GM19463 (cell line): ENCODE measurements at regions not wholly inside any gene's neighbourhood (a gene's known extent, or its start where the extent isn't known, plus 50 kb on each side); places are given as distances from the start of the nearest gene placed in this dataset.

Source experiments
- ATAC-seq: cut with Tn5 transposase; IDR thresholded peaks from one replicate; pipeline ENCODE4 v1.9.1; 2021; ENCODE audit warnings: mild to moderate bottlenecking, moderate library complexity; ENCODE audit not compliant: unreplicated experiment

DNA sequence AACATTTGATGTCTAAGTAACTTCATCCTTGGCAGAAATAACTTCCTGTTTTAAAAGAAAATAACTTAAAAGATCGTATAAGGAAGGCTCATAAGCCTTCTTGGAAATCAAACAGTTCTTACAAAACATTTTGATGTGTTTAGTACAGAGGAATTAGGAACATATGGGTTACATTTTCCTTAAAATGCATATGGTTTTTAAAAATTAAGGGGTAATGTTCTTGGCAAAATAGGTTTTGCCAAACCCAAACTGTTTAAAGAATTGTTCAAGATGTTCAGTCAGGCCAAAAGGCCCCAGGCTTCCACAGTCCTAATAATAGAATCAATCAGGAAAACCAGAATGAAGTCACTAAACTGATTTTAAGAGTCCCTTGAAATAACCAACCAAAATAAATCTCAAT lies 142.7 kb upstream of the SLC35B3 start:
- ATAC-seq: no peak

DNA sequence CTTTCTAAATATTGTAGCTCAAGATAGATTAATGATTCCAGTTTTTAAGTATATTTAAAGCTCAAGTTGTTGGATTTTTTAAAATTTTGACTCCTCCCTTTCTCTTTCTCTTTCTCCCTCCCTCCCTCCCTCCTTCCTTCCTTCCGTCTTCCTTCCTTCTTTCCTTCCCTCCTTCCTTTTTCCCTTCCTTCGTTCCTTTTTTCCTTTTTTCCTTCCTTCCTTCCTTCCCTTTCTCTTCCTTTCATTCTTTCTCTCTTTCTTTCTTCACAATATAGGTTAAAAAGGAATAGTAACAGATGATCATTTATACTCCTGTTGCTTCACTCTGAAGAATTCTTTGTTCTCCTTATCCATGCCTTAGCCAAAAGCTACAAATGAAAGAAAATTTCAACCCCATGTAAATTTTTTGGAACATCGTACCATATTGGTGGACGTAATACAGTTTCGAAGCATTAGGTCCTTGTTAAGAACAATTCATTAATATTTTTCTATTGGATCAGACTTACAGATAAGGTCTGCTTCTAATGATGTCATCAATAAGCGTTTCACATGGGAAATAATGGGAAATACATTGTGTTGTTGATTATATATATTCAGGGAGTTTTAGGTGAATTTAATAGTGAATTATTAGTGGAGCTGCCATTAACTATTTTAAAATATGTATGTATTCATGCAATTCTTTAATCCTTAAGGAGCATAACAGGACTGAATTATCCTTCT lies 139.6 kb upstream of the SLC35B3 start:
- no peak for ATAC-seq

DNA sequence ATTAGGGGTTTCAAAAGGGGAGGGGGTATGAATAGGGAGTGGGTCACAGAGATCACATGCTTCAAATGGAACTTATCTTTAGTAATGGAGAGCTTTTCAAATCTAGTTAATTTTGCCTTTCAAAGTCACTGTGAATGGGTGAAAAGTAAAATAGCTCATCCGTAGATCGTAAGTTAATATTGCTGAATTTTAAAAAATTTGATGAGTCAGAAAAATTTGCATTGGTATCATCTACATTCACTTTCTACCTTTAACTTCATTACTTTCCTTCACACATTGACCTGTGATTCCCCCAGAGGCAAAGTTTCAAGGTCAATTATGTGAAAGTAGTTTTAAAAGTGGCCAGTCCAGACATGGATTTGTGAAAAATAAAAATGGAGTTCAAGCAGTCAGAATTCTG lies 139.0 kb upstream of the SLC35B3 start:
- ATAC-seq: no peak

DNA sequence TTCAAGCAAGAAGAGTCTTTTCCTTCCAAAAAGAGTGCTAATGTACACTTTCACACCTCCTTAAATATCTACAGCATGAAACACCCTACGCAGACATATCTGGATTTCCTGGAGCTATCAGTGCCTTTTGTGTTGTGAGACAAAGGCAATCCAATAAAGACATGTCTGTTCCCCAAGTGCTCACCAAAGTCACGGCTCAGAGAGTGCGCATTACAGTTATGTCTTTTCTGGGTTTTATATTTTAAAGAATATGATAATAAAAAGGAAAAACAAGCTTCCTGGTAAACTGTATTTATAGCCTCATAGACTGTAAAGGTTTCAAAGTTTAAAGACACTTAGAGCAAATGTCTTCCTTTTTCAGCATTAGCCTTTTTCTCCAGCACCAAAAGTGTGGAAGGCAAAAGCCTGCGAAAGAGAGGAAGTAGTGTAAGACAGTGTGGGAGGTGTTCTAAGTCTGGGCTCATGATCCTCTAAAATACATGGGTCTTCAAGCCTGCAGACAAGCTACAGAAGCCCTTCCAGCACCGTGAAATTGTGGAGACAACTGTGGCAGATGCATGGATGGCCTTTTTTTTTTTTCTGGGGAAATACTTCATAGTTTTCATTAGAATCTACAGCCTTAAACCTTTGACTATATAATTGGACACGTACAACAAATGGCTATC lies 135.0 kb upstream of the SLC35B3 start:
- no peak for ATAC-seq

DNA sequence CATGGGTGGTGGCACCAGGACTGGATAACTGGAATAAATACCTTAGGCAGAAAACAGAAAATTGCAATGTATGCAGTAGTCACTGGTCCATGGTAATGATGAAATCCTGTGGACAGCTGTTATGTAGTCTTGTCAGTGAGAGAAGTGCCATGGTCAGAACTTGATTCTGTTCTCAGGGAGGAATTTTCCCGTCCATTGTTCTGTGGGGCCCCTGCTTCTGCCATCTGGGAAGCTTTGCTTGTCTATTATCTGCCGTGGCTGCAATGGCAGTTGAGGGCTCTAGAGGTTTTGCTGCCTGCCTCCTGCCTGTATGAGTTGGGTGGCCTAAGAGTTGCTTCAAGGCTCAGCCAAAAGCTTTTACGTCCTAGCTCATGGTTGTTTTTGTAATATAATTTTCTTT lies 126.8 kb upstream of the SLC35B3 start:
- no peak for ATAC-seq

DNA sequence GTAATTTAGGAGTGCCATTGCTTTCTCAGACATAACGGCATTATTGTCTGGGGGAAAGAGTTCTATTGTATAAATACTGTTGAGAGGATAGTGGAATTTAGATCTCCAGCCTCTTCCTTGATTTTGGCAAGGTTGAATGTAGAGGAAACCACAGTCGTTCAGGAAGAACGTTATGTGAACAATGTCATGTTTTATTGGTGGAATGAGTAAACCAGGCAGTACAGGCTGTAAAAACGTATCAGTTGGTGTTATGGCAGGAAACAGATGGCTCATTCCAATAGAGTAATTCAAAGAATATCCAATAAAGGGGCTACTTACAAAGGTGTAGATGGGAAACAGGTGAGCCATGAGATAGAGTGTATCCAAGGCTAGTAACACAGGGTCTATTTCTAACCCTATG lies 123.6 kb upstream of the SLC35B3 start:
- ATAC-seq: no peak

DNA sequence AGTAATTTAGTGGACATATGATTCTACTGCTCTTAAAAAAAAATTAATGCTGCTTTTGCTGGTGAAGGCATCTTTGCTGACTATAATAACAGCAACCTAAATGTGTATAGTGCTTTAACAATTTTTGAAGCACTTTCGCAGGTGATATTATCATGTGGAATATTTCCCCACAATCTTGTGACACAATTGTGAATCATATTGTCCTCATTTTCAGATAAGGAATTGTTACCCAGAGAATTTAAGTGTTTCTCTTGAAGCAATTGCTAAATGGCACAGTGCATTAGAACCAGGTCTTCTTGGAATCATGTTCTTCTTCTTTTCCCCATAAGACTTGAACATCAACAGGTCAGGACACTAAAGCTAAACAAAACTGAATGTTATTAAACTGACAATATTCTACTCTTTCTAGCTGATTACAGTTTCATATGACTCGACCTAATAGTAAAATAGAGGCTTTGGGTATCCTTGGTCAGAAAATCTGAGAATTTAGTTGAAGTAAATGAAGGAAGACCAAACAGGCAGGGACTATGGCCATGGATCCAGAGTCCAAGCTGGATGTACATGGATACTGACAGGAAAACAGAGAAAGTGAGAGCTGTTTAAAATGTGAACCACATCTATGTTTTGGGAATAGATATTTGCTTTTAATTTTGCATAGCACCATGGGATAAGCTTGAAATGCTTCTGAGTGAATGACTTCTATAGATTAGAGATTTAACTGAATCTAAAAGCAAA lies 121.8 kb upstream of the SLC35B3 start:
- no peak for ATAC-seq

DNA sequence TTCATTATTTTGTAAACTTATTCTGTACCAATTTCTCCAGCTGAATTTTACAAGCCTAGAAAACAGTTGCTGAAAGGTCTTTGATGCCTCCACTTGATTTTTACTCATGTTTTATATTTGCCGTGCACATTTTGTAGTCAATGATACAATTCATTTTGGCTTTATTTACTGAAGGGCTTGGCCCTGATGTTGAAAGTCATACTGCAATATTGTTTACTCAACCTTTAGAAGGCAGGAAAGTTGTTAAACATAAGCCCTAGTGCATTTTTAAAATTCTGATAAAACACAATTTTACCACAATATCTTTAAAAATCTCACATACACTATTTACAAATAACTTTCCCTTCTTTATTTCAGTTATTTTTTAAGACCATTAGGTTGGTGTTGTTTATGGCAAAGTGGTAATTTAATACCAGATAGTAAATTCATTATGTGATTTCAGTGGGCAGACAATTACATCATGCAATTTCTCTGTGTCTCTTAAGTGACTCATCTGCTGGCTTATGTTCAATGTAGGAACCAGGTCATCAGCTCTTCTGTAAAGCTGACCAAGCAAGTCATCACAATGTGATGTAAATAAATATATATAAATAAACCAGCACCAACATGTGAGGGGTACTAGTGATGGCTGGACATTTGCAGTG lies 121.1 kb upstream of the SLC35B3 start:
- no peak for ATAC-seq

DNA sequence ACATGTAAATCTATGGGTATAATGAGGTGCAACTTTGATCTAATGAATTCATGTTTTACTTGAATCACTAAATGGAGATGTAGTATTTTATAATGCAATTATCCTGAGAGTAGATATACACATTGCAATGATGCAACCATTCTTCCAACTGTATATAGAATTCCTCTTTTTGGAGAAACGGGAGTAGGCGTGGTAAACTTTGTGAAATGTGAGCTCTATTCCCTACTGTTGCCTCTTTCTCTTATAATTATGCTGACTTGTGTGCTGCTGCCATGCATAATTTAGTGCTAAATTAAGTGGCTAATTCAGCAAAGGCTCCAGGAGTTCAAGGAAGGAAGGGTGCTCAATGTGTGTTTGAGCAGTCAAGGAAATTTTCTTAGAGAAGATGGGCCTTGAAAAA lies 116.6 kb upstream of the SLC35B3 start:
- ATAC-seq: no peak

DNA sequence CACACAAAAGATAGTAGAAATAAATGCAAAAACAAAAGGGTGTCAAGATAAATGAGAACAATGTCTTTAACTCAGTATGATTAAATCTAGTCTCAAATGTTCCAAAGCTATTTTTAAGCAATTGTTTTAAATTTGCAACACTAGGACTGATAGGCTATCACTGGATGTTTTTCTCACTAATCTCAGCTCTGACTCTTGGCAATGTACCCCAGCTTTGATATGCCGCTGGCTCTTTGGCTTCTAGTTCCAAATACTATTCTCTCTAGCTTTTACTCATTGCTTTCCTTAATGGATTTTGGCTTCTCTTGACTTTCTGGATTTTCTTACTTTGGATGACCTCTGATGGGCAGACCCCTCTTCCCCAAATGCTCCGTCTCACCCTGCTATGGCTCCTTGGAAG lies 116.0 kb upstream of the SLC35B3 start:
- no peak for ATAC-seq

DNA sequence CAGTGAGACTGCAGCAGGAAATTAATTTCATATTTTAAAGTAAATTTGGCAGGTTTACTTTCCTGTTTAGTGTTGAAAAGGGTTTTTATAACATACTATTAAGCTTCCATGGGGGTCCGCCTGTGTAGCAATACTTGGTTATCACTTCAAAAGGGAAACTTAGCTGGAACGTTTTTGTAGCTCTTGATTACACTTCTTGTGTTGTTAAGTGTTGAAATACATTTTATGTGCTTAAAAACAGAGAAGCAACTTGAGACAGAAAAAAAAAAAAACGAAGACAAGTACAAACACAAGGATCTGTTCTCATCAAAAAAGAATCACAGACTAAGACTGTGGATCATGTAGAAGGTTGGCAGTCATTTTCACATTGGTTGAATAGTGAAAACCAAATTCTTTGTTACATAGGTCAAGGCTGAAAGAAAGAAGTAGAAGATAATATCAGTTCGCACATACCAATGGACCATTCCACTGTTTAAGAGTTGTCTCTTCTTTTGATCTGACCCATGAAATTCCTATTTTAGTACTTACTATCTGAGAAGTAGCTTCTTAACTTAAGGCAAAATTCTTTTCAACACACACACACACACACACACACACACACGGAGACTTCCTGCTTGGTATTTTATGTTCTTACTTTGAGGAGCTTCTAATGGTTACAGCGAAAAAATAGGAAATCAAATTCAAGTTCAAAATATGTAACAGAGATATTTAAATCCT lies 113.9 kb upstream of the SLC35B3 start:
- ATAC-seq: no peak

DNA sequence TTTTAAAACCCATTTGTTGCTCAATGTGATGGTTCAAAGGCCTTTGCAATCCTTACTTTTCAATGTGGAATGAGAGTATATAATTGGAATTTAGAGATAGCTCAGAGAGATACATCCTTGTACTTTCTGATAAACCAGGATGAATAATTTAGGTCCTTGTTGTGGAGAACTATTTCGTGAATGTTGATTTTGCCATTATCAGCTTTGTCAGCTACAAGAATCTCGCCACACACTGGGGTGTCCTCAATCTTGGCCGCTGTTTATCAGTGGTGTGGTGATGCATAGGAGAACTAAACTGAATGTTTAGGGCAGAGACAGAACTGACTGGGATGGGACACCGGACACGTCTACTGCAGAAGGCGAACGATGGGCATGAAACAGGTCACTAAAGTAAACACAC lies 111.2 kb upstream of the SLC35B3 start:
- no peak for ATAC-seq

DNA sequence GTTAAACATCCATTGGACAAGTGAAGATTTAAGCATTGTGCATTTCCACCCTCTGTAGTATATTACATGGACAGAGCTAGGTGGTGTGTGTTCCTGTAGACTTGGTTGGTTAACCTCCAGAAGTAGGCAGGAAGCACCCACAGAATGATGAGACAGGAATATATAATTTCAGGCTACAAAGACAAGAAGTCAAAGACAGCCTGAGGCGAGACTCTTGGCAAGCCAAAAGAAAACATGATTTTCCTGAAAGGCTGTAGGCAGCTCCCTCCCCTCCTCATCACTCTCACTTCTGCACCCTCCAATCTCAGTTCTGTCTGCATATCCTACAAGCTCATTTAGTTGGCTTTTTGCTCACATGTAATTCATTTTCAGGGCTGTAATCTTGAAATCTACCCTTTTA lies 110.0 kb upstream of the SLC35B3 start:
- no peak for ATAC-seq

DNA sequence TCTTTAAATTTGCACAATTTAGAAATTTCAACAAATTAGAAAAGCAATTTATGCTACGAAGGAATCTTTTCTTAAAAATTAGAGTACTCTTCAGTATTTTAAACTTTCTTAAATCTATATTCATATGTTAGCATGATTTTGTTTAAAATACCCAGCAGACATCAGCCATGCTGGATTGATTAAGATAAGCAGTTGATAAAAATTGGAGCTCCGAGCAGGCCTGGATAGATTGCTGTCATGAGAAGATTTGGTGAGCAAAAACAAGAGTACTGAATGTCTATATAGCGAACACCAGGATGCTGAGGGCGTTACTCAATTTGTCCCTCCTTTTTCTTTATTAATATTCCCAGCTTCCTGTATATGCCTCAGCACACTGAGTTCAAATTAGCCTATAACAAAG lies 108.4 kb upstream of the SLC35B3 start:
- ATAC-seq: no peak

DNA sequence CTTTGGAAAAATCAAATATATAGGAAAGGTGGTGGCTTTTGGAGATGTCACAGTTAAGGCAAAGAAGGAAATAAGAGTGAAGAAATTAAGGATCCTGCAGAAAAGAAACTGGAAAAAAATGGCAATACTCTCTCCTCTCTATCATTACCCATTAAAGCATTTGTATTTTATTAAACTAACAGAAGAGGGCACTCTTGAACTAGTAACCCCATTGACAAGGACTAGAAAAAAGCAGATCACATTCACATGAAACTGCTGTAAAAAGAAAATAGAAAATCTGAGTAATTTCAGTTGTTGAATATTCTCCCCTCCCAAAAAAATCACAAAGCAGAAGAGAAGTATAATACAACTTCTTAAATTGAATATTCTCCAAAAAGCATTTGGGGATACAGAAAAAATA lies 104.1 kb upstream of the SLC35B3 start:
- no peak for ATAC-seq

DNA sequence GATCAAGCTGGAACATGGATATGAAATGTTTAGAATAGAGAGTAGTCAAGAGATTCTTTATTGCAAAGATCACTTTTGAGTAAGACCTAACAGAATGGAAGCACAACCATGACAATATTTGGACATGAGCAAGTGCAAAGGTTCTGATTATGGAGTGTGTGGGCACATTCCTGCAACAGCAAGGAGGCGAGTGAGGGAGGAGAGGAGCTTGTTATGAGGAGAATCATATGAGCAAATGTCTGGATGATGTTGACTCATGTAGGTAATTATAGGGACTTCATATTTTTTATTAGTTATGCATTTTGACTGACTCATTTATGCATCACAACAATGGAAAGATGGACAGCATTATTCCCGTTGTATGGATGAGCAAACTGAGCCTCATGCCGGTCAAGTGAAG lies 100.8 kb upstream of the SLC35B3 start:
- no peak for ATAC-seq

DNA sequence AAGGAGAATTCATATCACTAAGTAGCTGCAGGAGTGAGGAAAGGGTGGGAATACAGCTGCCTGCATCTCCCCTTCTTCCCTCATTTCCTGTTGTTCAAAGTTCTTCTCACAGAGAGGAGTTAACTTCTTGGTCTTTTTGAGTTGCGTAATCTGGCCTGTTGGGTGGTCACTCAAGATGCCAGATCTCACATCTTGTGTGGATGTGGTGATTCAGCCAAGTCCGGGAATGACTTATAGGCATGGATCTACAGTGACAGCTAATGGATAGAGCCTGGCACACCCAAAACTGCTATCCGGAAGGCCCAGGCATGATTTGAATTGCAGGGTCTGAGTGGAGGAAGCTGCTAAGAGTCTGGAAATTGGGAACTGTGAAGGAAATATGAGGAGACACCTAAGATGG lies 100.2 kb upstream of the SLC35B3 start:
- no peak for ATAC-seq

DNA sequence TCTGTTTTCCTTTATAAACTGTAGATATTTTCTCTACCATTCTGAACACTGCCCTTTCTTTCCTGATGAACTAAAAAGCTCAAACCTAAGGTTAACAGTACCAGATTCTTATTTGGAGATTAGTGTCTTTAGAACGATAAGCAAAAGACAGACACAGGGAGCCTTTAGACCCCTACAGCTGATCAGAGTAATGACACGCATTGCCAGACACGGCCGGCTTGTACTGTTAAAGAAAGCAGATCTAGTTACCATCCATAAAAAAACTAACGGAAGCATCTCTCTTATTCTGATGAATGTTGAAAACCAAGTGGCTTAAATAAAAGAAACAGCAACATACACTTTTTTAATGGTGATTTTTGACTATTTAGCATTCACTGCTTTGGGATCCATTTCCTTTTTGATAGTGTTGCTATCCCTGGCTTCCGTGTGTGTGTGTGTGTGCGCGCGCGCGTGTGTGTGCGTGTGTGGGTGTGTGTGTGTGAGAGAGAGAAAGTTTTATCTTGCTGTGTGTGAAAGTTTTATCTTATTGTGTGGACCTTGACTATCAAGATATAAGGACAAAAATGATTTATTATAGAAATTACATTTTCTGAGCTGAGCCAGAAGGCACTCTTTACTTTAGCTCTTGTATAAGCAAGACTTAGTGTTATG lies 95.6 kb upstream of the SLC35B3 start:
- no peak for ATAC-seq

DNA sequence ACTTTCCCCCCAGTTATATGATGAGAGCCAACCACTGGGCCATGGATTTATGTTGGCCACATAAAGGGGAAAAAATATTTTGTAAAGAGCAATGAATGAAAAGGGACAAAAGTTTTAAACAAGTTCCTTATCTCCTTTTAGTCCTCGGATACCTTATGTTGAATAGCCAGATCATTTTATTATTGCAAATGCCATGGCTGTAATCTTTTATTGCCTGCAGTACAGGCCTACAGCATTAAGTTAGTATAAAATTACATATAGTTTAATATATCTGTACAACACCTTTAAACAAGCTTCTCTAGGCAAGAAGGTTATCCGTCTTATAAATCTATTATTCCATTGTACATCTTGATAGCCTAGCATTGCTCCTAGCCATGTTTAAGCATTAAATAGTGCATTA lies 93.9 kb upstream of the SLC35B3 start:
- no peak for ATAC-seq

DNA sequence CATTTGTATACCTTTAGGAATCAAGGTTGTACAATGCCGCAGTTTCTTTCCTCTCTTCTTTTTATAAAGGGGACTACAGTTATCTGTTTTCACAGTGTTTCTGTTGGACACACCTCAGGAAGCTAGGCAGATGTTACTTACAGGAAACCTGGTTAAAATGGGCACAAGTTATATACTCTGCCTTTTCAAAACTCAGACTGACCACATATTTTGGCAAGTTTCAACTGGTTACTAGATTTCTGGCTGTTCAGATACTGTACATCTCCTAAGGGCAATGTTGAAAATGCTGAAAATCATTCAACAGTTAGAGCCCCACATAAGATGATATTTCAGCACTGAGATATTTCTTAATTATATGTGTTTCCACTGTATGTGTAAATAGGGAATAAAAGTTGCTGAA lies 92.5 kb upstream of the SLC35B3 start:
- ATAC-seq: no peak

DNA sequence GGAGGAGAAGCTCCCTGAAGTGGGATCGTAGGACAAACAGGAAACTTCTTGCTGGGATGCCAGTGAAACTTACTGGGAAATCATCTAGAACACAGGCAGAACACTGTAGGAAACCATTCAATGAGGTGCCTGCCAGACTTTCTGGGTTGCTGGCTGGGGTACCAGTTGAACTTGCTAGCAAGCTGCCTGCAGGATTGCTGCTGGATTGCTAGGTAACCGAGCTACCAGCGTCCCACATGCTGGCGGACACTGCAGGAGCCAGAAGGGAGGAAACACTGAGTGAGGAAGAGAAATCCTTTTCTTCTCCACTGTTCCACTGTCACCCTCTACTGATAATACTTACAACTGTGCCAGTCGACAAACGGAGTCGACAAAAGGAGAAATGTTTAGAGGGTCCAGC lies 91.3 kb upstream of the SLC35B3 start:
- ATAC-seq: no peak
